H7 (cell line): ENCODE measurements at regions not wholly inside any gene's neighbourhood (a gene's known extent, or its start where the extent isn't known, plus 50 kb on each side); places are given as distances from the start of the nearest gene placed in this dataset.
"Not testable (repeated sequence)": the region's sequence is repeated elsewhere in the genome, so short reads cannot be mapped to it uniquely, and the experiment has no call there.

Experiments used
- DNase-seq: peaks from one replicate; pipeline ENCODE4 v3.0.0; 2012
- H3K27me3 ChIP-seq: 2 replicates; pipeline ENCODE4 v1.6.0; 2011; ENCODE audit warnings: mild to moderate bottlenecking, low read length; ENCODE audit not compliant: control insufficient read depth, insufficient read depth
- H3K36me3 ChIP-seq: replicated peaks from 2 replicates; pipeline ENCODE4 v1.5.1; 2011; ENCODE audit warnings: low read length; ENCODE audit not compliant: control insufficient read depth, insufficient read depth
- H3K4me3 ChIP-seq: 2 replicates; pipeline ENCODE4 v1.5.1; 2011; ENCODE audit warnings: low read depth, mild to moderate bottlenecking, control low read depth, low read length, moderate library complexity; ENCODE audit not compliant: insufficient read depth

DNA sequence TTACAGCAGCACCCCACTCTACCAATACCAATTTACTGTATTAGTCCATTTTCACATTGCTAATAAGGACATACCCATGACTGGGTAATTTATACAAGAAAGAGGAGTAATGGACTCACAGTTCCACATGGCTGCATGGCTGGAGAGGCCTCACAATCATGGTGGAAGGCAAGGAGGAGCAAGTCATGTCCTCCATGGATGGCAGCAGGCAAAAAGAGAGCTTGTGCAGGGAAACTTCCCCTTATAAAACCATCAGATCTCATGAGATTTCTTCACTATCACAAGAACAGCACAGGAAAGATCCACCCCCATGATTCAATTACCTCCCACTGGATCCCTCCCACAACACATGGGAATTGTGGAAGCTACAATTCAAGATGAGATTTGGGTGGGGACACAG is 1281.3 kb upstream of the TMEM132C start:
- not testable (repeated sequence) for DNase-seq, H3K4me3 ChIP-seq, H3K27me3 ChIP-seq, H3K36me3 ChIP-seq

DNA sequence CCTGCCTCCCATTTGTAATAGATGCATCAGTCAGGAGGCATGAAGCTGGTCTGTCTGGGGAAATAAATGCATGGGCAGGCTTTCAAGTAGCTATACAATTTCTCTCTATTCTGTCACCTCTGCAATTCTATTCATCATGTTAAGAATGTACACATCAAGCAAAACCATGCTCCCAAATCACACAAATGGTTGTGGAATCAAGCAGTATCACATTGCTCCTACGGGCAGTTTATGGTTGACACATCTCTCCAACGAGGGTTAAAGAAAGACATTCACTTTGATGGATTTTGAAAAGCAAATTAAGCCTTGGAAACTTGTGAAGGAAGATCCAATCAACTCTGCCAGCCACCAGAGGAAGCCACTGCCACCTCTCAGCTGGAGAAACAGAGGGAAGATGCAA is 1277.4 kb upstream of the TMEM132C start:
- no peak overlapping the region for H3K4me3 ChIP-seq
- H3K27me3 ChIP-seq, result no peaks in the 10 kb centered on the region
- H3K36me3 ChIP-seq, result no peaks in the 10 kb centered on the region
- DNase-seq, result no peak

DNA sequence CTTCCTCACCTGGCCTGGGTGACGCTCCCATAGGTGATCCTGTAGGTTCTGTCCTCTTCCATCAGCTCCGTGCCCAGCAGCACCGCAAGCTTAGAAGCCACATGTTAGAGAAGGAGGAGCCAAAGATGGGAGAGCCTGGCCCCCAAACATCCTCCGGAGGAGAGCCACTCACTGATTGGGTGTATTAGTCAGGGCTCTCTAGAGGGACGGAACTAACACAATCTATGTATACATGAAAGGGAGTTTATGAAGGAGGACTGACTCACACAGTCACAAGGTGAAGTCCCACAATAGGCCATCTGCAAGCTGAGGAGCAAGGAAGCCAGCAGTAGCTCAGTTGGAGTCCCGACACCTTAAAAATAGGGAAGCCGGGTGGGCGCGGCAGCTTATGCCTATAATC is 1273.1 kb upstream of the TMEM132C start:
- Histone ChIP-seq H3K4me3 (no peak overlapping the region), H3K27me3 (no peaks in the 10 kb centered on the region), H3K36me3 (no peaks in the 10 kb centered on the region)
- no peak for DNase-seq

DNA sequence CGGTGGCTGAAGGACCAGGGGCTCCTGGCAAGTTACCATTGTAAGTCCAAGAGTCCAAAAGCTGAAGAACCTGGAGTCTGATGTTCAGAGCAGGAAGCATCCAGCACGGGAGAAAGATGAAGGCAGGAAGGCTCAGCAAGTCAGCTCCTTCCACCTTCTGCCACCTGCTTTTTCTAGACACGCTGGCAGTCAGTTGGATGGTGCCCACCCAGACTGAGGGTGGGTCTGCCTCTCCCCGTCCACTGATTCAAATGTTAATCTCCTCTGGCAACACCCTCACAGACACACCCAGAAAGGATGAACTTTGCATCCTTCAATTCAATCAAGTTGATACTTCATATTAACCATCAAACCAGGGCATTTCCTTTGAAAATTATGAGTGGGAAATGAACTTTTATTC is 1272.4 kb upstream of the TMEM132C start:
- Histone ChIP-seq H3K4me3 (no peak overlapping the region), H3K27me3 (no peaks in the 10 kb centered on the region)

DNA sequence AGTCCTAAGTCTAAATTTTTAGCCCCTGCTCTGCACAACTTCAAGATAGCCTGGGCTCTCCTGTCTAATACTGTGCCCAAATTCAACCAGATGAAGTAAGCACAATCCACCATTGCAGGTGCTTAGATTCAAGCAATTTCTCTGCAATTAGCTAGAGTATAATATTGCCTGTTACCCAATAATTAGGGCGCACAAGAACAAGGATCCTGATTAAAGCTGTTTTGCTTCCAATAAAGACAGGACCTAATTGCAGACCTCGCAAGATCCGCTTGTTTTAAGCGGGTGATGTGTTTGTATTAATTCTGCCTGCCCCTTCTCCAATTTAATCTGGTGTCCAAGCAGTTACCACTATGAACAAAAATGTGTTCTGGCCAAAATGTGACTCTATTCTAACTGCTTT is 1268.9 kb upstream of the TMEM132C start:
- Histone ChIP-seq H3K27me3 (no peaks in the 10 kb centered on the region), H3K4me3 (no peak overlapping the region), H3K36me3 (no peaks in the 10 kb centered on the region)
- DNase-seq, result no peak

More for the DNA sequence above, 1272.4 kb upstream of the TMEM132C start:
- no peak for DNase-seq
- H3K36me3 ChIP-seq, result no peaks in the 10 kb centered on the region

DNA sequence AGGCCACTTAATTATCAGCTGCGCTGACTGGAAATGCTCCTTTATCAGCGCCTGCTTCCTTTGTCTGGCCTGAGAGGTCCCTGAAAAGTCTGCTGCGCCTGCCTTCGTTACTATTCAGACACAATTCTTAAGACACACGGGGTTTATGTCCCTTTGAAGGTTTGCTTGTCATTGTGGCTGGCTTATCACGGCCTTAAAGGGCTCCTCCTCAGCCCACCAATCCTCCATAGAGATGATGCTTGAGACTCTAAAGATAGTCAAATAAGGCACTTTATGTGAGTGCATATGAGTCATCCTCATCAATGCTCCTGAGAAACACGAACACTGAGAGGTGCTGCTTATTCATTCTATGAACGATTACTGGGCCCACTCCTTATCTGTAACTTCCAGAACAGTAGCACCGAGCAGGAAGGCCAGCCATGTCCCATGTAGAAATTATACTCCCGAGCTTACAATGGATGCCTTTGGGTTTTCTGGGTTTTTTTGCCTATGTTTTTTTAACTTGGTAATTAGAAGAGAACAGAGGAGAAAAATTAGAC is 1268.2 kb upstream of the TMEM132C start:
- no peaks in the 10 kb centered on the region for H3K36me3 ChIP-seq
- no peak overlapping the region for H3K4me3 ChIP-seq
- H3K27me3 ChIP-seq, result no peaks in the 10 kb centered on the region
- no peak for DNase-seq

DNA sequence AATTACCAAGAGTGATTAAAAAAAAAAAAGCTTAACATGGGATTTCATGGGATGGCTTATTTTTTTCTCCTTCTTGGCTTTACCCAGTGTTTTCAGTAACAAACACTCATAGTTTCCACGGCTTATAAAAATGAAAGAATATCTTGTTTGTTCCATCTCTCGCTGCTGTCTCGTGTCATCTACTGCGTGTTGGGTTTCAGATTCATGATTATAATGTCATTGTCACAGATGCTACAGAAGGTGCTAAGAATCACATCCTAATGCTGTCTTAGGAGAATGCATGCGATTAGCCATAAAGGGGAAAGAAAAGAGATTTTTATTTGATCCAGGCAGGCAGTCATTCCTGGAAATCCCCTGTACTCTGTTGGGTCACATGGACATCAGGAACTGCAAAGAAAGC is 1267.6 kb upstream of the TMEM132C start:
- Histone ChIP-seq H3K27me3 (no peaks in the 10 kb centered on the region), H3K4me3 (no peak overlapping the region), H3K36me3 (no peaks in the 10 kb centered on the region)
- no peak for DNase-seq

DNA sequence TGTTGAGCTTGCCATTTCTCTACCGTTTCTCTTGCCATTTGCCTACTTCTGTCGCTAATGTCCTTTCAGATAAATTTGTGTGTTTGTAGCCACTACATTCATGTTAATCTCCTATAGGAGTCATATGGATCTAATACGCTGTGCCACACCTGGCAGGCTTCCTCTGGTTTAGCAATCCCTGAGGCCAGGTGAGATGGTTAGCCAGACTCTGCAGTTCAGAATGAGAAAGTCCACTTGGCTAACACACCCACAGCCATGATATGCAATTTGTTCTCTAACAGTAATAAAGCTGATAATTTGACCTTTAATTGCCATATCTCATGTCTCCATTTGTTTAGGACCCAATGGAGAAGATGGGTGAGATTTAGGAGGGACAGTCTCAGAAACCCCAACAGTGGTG is 1261.6 kb upstream of the TMEM132C start:
- no peak for DNase-seq
- Histone ChIP-seq H3K36me3 (no peaks in the 10 kb centered on the region), H3K4me3 (no peak overlapping the region), H3K27me3 (no peaks in the 10 kb centered on the region)

DNA sequence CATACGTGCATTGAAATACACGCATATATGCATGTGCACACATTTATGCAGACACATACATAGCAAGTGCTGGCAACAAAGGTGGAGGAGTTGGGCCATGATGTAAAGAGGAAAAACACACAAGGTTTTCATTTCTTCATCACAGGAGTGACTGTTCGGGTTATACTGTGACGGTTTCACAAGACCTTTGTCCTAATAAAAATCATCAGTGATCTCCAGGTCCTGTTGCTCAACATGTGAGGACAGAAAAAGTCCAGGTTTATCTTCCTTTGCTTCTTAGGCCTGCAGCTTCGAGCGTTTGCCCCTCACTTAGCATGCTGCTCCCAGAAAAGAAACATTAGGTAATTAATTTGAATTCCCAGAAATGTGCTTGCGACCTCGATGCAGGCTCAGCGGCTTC is 1260.0 kb upstream of the TMEM132C start:
- DNase-seq, result no peak
- H3K36me3 ChIP-seq, result no peaks in the 10 kb centered on the region
- no peaks in the 10 kb centered on the region for H3K27me3 ChIP-seq
- no peak overlapping the region for H3K4me3 ChIP-seq

DNA sequence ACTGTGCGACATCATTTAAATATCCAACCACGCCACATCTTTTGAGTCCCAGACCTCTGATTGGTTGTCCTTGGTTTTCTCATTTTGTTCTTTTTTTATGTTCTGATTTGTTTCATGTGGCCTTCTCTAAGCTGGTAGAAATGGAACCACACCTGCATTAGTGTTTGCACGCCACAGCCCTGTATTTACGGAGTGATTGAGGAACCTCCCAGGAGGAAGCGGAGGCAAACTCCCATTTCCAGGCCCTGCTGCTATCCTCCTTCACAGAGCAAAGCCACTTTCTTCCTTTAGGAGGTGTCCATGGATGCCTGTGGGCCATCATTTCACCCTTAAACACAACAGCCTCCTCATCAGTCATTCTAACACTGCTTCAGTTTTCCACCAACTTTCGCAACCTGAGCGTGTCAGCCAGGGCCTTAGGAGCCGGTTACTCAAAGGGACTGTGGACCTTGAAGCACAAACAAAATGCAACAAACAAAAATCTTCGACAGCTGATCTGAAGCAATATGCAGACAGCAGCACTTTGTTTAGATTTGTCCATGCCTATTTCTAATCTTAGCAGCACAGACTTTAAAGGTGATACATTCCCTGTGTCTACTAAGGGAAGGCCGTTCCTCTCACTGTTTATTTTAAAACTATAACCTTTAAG is 1258.1 kb upstream of the TMEM132C start:
- Histone ChIP-seq H3K4me3 (no peak overlapping the region), H3K27me3 (no peaks in the 10 kb centered on the region), H3K36me3 (no peaks in the 10 kb centered on the region)
- no peak for DNase-seq

DNA sequence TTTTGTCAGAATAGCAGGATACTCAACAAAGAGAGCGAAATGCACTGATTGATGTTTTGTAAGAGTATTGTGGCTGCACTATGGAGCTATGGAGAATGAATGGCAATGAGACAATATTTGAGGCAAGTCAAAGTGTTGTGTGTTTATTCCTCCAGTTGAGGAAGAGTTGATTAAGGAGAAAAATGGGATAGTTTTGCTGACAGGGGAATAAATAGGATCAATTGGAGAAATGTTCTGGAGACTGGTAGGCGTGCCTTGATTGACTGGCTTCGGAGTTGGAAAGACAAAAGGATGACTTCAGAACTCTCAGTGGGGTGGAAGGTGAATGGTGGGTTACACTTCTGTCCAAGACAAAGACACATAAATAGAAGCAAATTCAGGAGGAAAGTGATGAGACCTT is 1254.9 kb upstream of the TMEM132C start:
- no peak for DNase-seq
- no peaks in the 10 kb centered on the region for H3K27me3 ChIP-seq
- H3K36me3 ChIP-seq, result no peaks in the 10 kb centered on the region
- no peak overlapping the region for H3K4me3 ChIP-seq

DNA sequence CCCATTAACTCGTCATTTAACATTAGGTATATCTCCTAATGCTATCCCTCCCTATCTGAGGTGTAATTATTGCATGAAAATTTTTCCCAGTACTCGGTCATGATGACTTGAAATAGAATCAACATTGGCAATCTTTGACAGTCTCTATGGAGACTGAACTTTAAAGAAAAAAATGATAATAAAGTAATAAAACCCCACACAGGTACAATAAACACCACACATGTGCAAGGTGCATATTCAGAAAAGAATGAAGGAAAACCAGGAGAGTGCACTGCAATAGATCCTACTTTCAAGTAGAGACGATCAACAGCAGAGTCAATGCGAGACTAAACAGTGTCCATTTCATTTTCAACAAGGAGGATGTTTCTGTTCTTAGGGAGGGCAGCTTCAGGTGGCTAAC is 1253.8 kb upstream of the TMEM132C start:
- H3K4me3 ChIP-seq, result no peak overlapping the region
- DNase-seq, result no peak
- H3K36me3 ChIP-seq, result no peaks in the 10 kb centered on the region
- H3K27me3 ChIP-seq, result no peaks in the 10 kb centered on the region

DNA sequence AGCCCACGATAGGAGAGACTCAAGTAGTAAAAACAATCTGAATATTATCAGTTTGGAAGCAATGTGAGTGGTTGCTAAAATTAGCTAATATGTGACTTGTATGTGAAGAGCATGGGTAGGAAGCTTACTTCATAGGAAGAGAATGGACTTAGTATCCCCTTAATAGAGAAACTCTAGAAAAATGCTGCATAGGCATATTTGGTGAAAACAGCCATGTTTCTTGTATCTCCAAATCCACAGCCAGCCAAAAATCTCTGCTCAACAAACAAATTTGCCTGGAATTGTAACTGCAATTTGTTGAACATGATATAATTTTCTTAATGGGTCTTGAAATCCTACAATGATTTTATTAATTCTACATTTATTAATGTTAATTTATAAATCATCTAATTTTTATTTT is 1252.9 kb upstream of the TMEM132C start:
- no peak for DNase-seq
- Histone ChIP-seq H3K36me3 (no peaks in the 10 kb centered on the region), H3K4me3 (no peak overlapping the region), H3K27me3 (no peaks in the 10 kb centered on the region)

DNA sequence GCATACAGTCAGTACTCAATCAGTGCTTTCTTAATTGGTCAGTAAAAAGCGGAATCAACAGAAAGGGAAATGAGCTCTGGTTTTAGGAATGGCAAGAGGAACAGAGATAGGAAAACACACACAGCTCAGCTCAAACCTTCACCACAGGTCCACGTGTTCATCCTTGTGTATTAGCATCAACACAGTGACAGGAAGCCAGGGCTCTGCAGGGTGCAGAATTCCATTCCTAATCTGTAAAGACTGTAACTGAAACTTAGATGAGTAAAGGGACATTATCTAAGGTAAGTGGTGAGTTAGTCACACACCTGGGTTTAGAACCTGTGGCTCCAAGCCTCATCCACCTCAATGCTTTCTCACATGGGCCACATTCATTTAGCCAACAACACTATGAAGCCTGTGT is 1242.2 kb upstream of the TMEM132C start:
- Histone ChIP-seq H3K27me3 (no peaks in the 10 kb centered on the region), H3K4me3 (no peak overlapping the region), H3K36me3 (no peaks in the 10 kb centered on the region)
- no peak for DNase-seq

DNA sequence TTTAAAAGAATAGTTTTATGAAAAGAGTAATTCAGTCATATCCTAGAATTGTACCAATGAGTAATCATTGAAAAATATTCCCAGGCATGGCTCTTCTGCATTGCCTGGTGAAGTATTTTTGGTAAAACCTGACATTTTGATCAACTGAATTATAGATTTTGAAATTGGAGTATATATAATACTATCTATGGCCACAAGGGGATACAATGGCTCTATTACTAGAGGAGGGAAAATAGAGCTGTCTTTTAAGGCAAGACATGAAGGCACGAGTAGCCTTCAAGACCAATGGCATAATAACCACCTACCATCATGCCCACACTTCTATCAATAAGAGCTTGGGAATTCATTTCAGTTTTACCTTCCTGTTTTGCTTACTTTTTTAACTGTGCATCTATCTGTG is 1241.4 kb upstream of the TMEM132C start:
- H3K27me3 ChIP-seq, result no peaks in the 10 kb centered on the region
- no peaks in the 10 kb centered on the region for H3K36me3 ChIP-seq
- no peak overlapping the region for H3K4me3 ChIP-seq
- no peak for DNase-seq
